ENCODE measurements at regions not wholly inside any gene's neighbourhood (a gene's known extent, or its start where the extent isn't known, plus 50 kb on each side); places are given as distances from the start of the nearest gene placed in this dataset.

DNA sequence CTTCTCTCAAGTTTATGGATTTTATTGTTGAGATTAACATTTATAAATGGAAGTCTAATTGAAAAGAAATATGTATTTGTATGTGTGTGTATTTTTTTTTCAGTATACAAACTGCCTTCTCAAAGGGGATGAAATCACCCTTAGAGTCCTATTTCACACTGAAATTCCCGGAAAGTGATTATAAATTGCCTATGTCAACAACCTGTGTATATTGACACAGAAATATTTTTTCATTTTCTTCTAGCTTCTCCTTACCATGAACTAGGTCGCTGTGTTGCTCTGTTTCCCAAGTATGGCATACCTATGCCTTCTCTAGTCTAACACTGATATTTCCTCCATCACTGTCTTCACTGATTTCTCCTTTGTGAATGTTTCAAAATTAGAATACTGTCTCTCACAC, 444.0 kb upstream of the AZI2 start:
- no peak for DNase-seq (ENCODE audit: low spot score)
- Mint-ChIP-seq H3K9me3 (ENCODE audit: low read depth) (no peaks in the 10 kb centered on the region), H3K36me3 (ENCODE audit: low read depth) (no peaks in the 10 kb centered on the region), H3K4me1 (ENCODE audit: low read depth) (peaks cover 6% of the 10 kb centered on the region), H3K27me3 (ENCODE audit: low read depth) (no peaks in the 10 kb centered on the region), H3K27ac (ENCODE audit: unreplicated experiment) (no peak overlapping the region), H3K4me3 (ENCODE audit: unreplicated experiment) (no peak overlapping the region)
- TF ChIP-seq CTCF (IDR thresholded peaks at IDR 0.05) = no peak

DNA sequence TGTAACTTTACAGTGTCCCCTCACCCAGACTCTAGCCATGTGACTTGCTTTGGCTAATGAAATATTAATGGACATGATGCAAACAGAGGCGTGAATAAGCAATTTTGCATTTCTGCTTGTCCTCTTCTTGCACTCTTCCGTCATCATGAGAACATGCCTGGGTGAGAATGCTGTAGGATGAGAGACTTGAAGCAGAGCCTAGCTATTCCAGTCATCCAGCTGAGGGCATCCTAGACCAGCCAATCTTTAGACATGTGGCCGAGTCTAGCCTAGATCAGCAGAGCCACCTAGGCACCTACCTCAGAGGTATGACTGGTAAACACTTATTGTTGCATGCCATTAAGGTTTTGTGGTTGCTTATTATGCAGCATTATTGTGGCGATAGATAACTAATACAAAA, 450.5 kb upstream of the AZI2 start:
- no peaks in the 10 kb centered on the region for H3K9me3 Mint-ChIP-seq (ENCODE audit: low read depth)
- no peaks in the 10 kb centered on the region for H3K4me1 Mint-ChIP-seq (ENCODE audit: low read depth)
- no peak for TF ChIP-seq CTCF (IDR thresholded peaks at IDR 0.05)
- no peaks in the 10 kb centered on the region for H3K27me3 Mint-ChIP-seq (ENCODE audit: low read depth)
- DNase-seq (ENCODE audit: low spot score) = no peak
- H3K36me3 Mint-ChIP-seq (ENCODE audit: low read depth) = no peaks in the 10 kb centered on the region
- H3K4me3 Mint-ChIP-seq (ENCODE audit: unreplicated experiment) = no peak overlapping the region
- no peak overlapping the region for H3K27ac Mint-ChIP-seq (ENCODE audit: unreplicated experiment)

DNA sequence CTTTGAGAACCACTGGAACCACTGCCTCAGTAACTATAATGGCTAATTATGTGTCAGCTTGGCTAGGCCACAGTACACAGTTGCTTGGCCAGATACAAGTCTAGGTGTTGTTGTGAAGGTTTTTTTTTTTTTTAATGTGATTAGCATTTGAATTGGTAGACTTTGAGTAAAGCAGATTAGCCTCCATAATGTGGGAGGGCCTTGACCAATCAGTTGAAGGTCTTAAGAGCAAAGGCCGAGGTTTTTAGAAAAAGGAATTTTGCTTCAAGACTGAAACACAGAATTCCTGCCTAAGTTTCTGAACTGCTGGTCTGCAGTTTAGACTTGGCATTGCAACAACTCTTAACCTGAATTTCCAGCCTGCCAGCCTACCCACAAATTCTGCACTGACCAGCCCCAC, 451.6 kb upstream of the AZI2 start:
- no peak overlapping the region for H3K4me3 Mint-ChIP-seq (ENCODE audit: unreplicated experiment)

DNA sequence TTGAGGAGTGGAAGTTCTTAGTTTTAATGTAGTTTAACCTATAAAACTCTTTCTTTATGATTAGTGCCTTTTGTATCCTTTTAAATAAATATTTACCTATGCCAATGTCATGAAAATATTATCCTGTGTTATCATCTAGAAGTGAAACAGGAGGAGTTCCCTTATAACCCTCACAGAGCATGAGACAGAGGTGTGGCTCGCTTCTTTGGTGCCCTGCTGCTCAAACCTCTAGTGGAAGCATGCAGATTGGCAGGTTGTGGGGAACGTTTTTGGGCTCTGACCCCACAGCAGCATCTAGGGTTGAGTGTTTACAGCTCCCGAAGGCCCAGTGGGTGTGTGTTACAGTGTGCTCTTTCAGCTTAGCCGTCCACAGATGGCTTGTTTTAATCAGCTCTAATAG, 459.4 kb upstream of the AZI2 start:
- no peak overlapping the region for H3K4me3 Mint-ChIP-seq (ENCODE audit: unreplicated experiment)
- H3K27ac Mint-ChIP-seq (ENCODE audit: unreplicated experiment) = no peak overlapping the region
- no peak for TF ChIP-seq CTCF (IDR thresholded peaks at IDR 0.05)
- H3K36me3 Mint-ChIP-seq (ENCODE audit: low read depth) = no peaks in the 10 kb centered on the region
- no peaks in the 10 kb centered on the region for H3K9me3 Mint-ChIP-seq (ENCODE audit: low read depth)
- DNase-seq (ENCODE audit: low spot score) = no peak
- H3K4me1 Mint-ChIP-seq (ENCODE audit: low read depth) = no peaks in the 10 kb centered on the region
- peaks cover 8% of the 10 kb centered on the region for H3K27me3 Mint-ChIP-seq (ENCODE audit: low read depth)

More for the DNA sequence above, 451.6 kb upstream of the AZI2 start:
- TF ChIP-seq CTCF (IDR thresholded peaks at IDR 0.05) = no peak
- H3K36me3 Mint-ChIP-seq (ENCODE audit: low read depth) = no peaks in the 10 kb centered on the region
- no peaks in the 10 kb centered on the region for H3K9me3 Mint-ChIP-seq (ENCODE audit: low read depth)
- no peaks in the 10 kb centered on the region for H3K27me3 Mint-ChIP-seq (ENCODE audit: low read depth)
- no peak overlapping the region for H3K27ac Mint-ChIP-seq (ENCODE audit: unreplicated experiment)
- no peaks in the 10 kb centered on the region for H3K4me1 Mint-ChIP-seq (ENCODE audit: low read depth)
- DNase-seq (ENCODE audit: low spot score) = no peak

GRCh38 chr3:28816017-28816416, 464.9 kb upstream of the RBMS3 start:
- no peak for DNase-seq (ENCODE audit: low spot score)
- Mint-ChIP-seq H3K36me3 (ENCODE audit: low read depth) (no peaks in the 10 kb centered on the region), H3K4me3 (ENCODE audit: unreplicated experiment) (no peak overlapping the region), H3K9me3 (ENCODE audit: low read depth) (peaks cover 5% of the 10 kb centered on the region), H3K4me1 (ENCODE audit: low read depth) (no peaks in the 10 kb centered on the region), H3K27me3 (ENCODE audit: low read depth) (no peaks in the 10 kb centered on the region), H3K27ac (ENCODE audit: unreplicated experiment) (no peak overlapping the region)
- TF ChIP-seq CTCF (IDR thresholded peaks at IDR 0.05) = no peak

All from chondrocyte (in vitro differentiated cells).